ENCODE measurements at regions not wholly inside any gene's neighbourhood (a gene's known extent, or its start where the extent isn't known, plus 50 kb on each side); places are given as distances from the start of the nearest gene placed in this dataset.

DNA sequence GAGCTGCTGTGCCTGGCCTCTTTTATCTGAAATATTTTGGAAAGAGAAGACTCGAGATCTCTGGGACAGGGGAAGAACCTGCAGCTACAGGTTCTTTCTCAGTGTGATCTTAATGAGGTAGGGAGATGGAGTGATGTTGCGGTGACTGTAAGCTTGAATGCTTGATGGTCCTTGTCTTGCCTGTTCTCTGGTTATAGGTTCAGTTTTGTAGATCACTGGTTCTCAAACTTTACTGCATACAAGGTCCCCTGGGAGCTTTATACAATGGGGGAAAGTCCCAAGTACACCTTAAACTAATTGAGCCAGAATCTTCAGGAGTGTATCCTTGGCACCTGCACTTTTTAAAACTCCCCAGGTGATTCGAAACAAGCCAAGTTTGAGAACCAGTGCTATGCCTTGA is 136.7 kb upstream of the CXCR4 start:
- DNase-seq (ENCODE audit: low read depth in 1 of 2, low spot score in 1 of 2) (no peak), FAIRE-seq (no peak), ATAC-seq (no peak)
- H3K9me3 ChIP-seq = no peaks in the 10 kb centered on the region
- ChIA-PET POLR2A (no interaction called here), CTCF (no interaction called here)
- no peaks in the 10 kb centered on the region for H3K4me1 ChIP-seq
- no peak overlapping the region for H3K4me3 ChIP-seq
- H3K27ac ChIP-seq = no peak overlapping the region
- TF ChIP-seq KDM1A (IDR thresholded peaks at IDR 0.05; ENCODE audit: low read depth) = no peak
- TF ChIP-seq RAD21 (conservative IDR thresholded peaks at IDR 0.05 in 1 of 2, IDR thresholded peaks at IDR 0.05 in 1 of 2) = no peak
- no peak for TF ChIP-seq ZSCAN20 (CRISPR knock-in tag; IDR thresholded peaks at IDR 0.05)
- TF ChIP-seq SREBF2 (IDR thresholded peaks at IDR 0.05) = no peak
- TF ChIP-seq HOXB13 (CRISPR knock-in tag; IDR thresholded peaks at IDR 0.05; ENCODE audit: low read depth) = no peak
- TF ChIP-seq HEYL (CRISPR knock-in tag; IDR thresholded peaks at IDR 0.05) = no peak
- TF ChIP-seq MYC (IDR thresholded peaks at IDR 0.05; ENCODE audit: borderline replicate concordance, low read length) = no peak
- no peak for TF ChIP-seq CHD4 (IDR thresholded peaks at IDR 0.05; ENCODE audit: borderline replicate concordance)
- TF ChIP-seq ESRRA (IDR thresholded peaks at IDR 0.05; ENCODE audit: borderline replicate concordance, low read length) = no peak
- TF ChIP-seq MAFK (IDR thresholded peaks at IDR 0.05; ENCODE audit: partially characterized antibody) = no peak
- no peak for TF ChIP-seq EP300 (IDR thresholded peaks at IDR 0.05)
- no peak for TF ChIP-seq JUNB (IDR thresholded peaks at IDR 0.05)
- TF ChIP-seq CBX2 (IDR thresholded peaks at IDR 0.05; ENCODE audit: borderline replicate concordance, low read depth) = no peak
- 31% methylated on average over 3 of the region's 3 CpGs for WGBS (ENCODE audit: missing lambda C conversion rate)
- no peak overlapping the region for H3K4me2 ChIP-seq

DNA sequence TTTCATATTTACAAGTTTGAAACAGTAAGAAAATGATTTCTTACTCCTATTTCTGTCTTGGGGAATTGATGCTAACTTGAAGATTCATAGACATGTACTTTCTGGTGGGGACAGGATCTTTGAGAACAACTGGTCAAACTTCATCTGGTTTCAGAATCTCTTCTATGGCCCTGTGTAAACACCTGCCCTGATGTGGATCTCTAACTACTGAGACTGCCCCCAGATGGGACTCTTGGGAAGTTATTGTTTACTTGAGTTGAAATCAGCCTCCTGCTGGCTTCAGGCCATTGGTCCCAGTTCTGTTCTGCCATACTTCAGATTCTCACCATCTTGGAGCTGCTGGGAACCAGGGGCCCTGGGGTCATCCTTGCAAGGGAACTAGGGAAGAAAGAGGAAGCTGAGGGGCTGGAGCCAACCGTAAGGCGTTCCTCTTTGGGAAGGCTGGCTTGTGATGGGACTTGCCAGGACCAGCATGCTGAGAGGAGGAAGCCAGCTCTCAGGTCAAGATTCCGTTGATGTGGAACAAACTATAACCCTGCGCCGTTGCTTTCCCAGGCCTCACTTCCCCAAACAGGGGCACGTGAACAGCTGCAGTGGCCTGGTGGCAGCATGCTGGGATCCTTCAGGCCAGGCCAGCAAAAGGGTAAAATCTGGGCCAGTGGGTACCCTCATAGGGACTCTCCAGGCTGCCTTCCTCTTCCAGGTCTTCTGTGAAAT is 135.5 kb upstream of the CXCR4 start:
- POLR2A ChIA-PET = no interaction called here
- TF ChIP-seq PBX3 (IDR thresholded peaks at IDR 0.05) (no peak), EHF (CRISPR knock-in tag; IDR thresholded peaks at IDR 0.05) (no peak), BHLHE40 (IDR thresholded peaks at IDR 0.05; ENCODE audit: low read depth, low read length) (no peak), CHD4 (IDR thresholded peaks at IDR 0.05; ENCODE audit: borderline replicate concordance) (no peak), CEBPB (IDR thresholded peaks at IDR 0.05) (no peak), EP300 (IDR thresholded peaks at IDR 0.05) (no peak), CBX2 (IDR thresholded peaks at IDR 0.05; ENCODE audit: borderline replicate concordance, low read depth) (no peak), MAZ (IDR thresholded peaks at IDR 0.05; ENCODE audit: borderline replicate concordance, low read depth, low read length) (no peak), ZC3H11A (IDR thresholded peaks at IDR 0.05) (no peak), POLR2AphosphoS2 (conservative IDR thresholded peaks at IDR 0.05; ENCODE audit: low read length) (no peak), HOXA7 (CRISPR knock-in tag; IDR thresholded peaks at IDR 0.05) (no peak), MAX (IDR thresholded peaks at IDR 0.05) (no peak), ZFP36 (IDR thresholded peaks at IDR 0.05; ENCODE audit: borderline replicate concordance, partially characterized antibody) (no peak), HEYL (CRISPR knock-in tag; IDR thresholded peaks at IDR 0.05) (no peak), ELK1 (IDR thresholded peaks at IDR 0.05; ENCODE audit: low read depth, low read length) (no peak), ZSCAN20 (CRISPR knock-in tag; IDR thresholded peaks at IDR 0.05) (no peak), SMC3 (IDR thresholded peaks at IDR 0.05) (no peak), PHF8 (IDR thresholded peaks at IDR 0.05; ENCODE audit: borderline replicate concordance, low read depth) (no peak)
- TF ChIP-seq, protein P1, sequence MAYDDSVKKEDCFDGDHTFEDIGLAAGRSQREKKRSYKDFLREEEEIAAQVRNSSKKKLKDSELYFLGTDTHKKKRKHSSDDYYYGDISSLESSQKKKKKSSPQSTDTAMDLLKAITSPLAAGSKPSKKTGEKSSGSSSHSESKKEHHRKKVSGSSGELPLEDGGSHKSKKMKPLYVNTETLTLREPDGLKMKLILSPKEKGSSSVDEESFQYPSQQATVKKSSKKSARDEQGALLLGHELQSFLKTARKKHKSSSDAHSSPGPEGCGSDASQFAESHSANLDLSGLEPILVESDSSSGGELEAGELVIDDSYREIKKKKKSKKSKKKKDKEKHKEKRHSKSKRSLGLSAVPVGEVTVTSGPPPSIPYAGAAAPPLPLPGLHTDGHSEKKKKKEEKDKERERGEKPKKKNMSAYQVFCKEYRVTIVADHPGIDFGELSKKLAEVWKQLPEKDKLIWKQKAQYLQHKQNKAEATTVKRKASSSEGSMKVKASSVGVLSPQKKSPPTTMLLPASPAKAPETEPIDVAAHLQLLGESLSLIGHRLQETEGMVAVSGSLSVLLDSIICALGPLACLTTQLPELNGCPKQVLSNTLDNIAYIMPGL (CRISPR knock-in tag; IDR thresholded peaks at IDR 0.05; ENCODE audit: borderline replicate concordance) = no peak
- TF ChIP-seq, protein P2, sequence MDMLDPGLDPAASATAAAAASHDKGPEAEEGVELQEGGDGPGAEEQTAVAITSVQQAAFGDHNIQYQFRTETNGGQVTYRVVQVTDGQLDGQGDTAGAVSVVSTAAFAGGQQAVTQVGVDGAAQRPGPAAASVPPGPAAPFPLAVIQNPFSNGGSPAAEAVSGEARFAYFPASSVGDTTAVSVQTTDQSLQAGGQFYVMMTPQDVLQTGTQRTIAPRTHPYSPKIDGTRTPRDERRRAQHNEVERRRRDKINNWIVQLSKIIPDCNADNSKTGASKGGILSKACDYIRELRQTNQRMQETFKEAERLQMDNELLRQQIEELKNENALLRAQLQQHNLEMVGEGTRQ (IDR thresholded peaks at IDR 0.05) = no peak
- H3K4me1 ChIP-seq = no peaks in the 10 kb centered on the region
- H3K4me2 ChIP-seq = no peak overlapping the region
- DNase-seq (ENCODE audit: low read depth in 1 of 2, low spot score in 1 of 2) (no peak), ATAC-seq (no peak), FAIRE-seq (no peak)
- no peak overlapping the region for H3K4me3 ChIP-seq
- CTCF ChIA-PET = no interaction called here
- no peak overlapping the region for H3K27ac ChIP-seq
- no peaks in the 10 kb centered on the region for H3K9me3 ChIP-seq
- WGBS (ENCODE audit: missing lambda C conversion rate) = 55% methylated on average over 6 of the region's 6 CpGs

Data from A549 (cell line).